Hematopoietic multipotent progenitor cell treated with erythropoietin and hydrocortisone succinate and interleukin-3 and kit ligand, for 15 days (in vitro differentiated cells): ENCODE measurements at regions not wholly inside any gene's neighbourhood (a gene's known extent, or its start where the extent isn't known, plus 50 kb on each side); places are given as distances from the start of the nearest gene placed in this dataset.
"Not testable (repeated sequence)": the region's sequence is repeated elsewhere in the genome, so short reads cannot be mapped to it uniquely, and the experiment has no call there.

Experiments
- DNase-seq: peaks from one replicate; pipeline ENCODE4 v3.0.0-alpha.2; 2015; ENCODE audit warnings: low spot score

DNA sequence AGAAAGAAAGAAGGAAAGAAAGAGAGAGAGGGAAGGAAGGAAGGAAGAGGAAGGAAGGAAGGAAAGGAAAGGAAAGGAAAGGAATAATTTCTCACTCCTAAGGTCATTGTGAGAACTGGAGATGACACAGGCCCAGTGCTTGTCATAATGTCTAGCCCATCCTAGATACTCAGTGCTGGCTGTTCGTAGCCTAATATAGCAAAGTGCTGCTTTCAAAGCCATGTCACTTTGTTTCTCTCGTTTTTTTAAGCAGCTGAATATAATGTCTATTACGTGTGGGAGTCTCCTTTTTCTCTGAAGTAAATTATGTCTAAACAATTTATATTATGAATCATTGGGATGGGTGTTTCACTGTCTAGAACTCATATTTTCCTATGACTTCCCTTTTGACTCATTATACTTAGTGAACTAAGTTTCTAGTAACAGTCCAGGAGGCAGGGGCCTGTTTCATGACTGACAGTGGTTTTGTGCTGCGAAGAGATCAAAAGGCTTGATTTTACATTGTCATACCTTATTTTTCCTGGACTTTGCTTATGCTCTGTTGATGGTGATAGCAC is 327.0 kb upstream of the ZFP42 start:
- no peak for DNase-seq

DNA sequence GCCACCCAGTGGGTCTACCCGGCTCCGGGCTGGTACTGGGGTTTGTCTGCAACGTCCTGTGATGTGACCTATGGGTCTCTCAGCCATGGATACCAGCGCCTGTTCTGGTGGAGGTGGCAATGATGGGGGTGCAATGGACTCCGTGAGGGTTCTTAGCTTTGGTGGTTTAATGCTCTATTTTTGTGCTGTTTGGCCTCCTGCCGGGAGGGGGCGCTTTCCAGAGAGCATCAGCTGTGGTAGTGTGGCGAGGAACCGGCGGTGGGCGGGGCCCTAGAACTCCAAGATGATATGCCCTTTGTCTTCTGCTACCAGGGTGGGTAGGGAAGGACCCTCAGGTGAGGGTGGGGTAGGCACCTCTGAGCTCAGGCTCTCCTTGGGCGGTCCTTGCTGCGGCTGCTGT is 324.1 kb upstream of the ZFP42 start:
- DNase-seq: not testable (repeated sequence)

DNA sequence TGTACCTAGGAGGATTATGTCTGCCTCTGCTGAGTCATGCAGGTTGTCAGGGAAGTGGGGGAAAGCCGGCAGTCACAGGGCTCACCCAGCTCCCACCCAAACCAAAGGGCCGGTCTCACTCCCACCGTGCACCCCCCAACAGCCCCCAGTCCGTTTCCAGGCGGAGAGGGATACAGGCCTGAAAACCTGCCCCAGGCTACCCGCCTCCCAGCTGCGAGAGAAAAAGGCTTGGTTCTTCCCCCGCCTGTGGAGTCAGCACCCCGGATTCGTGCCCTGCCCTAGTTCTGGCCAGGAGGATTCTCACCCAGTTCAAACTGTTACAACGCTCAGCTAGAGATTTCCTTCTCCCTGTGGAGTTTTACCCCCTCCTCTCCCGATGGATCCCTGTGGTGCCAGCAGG is 323.6 kb upstream of the ZFP42 start:
- not testable (repeated sequence) for DNase-seq

DNA sequence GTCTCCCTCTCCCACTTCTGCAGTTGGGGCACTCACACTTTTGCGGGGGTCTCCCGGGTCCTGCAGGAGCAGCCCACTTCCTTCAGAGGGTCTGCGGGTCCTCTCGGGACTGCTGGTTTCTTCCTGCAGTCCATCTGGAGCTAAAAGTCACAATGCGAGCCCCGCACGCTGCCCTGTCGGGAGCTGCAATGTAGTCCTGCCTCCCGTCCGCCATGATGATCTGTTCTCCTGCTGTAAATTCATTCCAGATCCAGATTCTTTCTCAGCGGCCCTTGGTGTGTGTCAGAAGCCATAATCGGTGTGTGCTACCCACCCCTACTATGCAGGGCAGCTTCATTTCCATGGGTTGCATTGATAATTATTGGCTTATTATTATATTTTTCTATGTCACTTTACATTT is 323.0 kb upstream of the ZFP42 start:
- DNase-seq: not testable (repeated sequence)

DNA sequence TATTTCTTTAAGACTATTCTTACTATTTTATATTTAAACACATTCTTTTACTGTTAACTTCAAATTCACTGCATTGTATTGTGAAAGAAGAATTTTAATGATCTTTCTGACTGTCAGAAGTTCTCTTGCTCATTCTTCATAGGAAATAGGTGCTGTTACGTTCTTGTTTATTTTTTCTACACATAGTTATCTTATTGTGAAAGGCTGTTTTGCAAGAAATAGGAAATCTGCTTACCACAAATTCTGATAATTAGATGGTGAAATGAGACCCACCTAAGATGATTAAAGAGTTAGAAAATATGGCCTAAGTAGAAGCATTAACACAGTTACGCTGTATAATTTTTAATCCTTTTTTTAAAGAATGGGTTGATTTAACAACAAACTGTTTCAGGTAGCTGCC is 316.1 kb upstream of the ZFP42 start:
- DNase-seq: no peak

DNA sequence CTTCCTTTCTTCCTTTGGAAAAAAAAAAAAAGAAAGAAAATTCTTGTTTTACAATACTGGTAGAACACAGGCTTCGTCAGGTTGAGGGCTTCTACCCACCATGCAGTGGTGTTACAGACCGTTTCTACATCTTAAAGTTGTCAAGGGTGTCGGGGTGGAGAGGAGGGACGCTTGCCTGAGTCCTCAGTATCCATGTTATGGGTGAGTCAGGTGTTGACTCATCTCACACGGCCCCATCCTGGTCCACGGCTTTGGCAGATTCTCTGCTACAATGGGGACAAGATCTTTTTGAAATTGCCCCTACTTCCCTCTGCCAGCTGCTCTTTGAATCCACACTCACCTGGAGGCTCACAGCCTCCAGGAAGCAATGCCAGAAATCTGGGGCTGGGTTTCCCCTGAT is 310.3 kb upstream of the ZFP42 start:
- DNase-seq: no peak

DNA sequence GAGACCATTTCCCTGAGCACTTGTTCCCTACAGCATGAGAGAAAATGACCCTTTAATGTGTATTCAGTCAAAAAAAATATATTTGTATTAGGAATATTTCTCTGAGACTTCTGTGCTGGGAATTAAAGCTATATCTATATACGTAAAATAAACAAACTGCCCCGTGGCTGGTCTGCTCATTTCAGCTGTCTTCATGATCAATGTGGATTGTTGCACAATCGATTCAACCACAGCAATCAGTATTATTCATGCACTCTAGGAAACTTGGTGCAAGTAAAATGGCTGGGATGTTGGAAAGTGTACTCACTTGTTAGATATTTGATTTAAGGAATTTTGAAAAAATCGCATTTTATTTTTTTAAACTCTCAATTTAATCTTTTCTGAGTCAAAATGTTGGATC is 307.9 kb upstream of the ZFP42 start:
- DNase-seq: no peak

DNA sequence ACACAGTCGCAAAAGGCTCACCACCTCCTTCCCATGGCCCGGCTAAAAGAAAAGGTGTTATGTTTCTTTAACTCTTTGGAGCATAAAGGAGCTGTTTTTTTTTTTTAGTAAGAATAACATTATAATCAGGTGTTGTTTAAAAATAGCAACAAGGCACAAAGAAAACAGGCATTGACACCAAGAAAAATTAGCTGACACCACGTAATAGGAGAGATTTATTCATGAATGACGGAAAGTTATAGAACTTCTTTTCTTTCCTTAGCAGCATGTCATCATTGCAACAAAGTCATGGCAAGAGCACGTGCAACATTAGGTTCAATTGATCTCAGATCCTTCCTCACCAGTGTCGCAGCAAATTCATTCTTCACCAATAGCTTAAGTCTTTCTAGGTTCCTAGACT is 302.9 kb upstream of the ZFP42 start:
- no peak for DNase-seq

DNA sequence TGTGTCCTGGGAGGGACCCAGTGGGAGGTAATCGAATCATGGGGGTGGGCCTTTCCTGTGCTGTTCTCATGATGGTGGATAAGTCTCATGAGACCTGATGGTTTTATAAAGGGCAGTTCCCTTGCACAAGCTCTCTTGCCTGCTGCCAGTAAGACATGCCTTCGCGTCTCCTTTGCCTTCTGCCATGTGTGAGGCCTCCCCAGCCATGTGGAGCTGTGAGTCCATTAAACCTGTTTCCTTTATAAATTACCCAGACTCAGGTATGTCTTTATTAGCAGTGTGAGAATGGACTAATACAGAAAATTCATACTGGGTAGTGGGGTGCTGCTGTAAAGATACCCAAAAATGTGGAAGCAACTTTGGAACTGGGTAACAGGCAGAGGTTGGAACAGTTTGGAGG is 300.0 kb upstream of the ZFP42 start:
- not testable (repeated sequence) for DNase-seq

DNA sequence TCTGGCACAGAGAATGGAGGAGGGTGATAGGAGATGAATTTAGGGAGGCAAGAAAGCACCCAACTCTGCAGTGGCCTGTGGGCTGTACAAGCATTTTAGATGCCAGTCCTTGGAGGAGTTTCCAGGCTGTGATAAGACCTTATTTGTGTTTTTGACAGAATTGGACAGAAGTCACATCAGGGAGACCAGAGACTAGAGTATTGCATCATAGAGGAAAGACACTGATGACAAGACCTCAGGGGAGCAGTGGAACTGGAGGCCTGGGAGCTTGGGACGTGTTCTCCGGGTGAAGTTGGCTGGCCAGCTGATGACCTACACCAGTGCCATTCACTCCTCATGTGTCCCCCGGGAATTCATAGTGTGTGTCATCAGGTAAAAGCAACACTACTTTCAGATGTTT is 284.0 kb upstream of the ZFP42 start:
- DNase-seq: no peak

DNA sequence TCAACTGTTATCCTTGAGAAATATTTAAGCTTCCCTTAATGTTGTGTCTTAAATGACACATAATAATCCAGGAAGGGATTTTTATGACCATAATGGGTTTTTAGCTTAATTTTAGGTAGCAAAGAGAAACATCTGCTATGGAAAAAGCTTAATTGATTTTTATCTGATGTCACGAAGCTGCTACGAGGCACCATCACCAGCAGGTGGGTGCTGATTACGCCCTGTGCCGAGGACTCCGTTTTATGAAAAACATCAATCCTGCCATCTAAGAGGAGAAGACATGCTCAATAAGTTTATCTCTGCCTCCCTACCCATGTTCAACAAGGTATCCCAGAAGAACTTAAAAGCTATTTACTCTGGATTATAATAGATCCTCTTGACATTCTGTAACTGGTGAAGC is 280.6 kb upstream of the ZFP42 start:
- DNase-seq: no peak

DNA sequence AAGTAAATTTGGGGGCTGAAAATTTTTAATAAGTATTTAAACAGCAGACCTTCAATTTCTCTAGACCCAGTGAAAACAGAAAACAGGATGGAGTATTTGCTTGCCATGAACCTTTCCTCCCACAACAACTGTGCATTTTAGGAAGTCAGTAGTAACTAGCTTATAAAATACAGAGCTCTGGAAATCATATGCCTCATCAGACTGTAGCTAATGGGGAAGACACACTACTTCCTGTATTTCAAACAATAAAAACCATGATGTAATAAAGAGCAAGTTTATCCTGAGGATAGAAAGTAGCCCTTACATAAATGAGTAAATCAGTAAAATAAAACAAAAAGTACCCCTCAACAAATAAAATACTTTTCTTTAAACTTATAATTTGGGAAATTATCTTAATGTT is 280.1 kb upstream of the ZFP42 start:
- no peak for DNase-seq

DNA sequence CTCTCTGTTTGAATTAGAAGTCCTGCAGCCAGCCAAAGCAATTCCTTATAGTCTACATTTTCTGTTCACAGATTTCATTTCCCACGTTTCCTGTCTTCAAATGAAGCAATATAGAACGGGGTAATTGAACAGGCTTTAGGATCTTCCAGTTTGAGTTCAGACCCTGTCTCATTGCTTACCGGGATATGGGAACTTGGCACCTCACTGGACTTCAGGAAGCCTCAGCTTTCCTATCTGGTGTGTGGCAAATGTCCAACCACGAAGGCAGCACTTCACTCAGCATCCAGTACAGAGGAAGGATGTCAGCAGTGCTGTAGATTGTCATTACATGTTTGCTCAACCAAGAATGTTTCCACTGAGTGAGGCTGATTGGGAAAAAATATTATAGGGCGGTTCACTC is 271.1 kb upstream of the ZFP42 start:
- DNase-seq: no peak

DNA sequence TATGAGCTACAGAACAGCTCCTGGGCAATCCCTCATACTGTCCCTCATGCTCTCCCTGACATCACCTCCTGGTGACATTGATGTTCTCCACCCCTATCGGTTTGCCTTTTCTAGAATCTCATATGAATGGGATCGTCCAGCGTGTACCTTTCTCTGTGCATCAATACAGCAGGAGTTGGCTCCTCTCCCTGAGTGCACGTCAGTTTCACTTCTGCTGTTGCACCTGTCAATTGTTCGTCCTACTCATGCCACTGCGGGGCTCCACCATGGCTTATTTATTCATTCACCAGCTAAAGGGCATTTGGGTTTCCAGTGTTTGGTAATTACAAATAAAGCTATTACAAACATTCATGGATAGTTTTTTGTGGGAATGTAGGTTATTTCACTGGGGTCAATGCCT is 269.1 kb upstream of the ZFP42 start:
- no peak for DNase-seq

DNA sequence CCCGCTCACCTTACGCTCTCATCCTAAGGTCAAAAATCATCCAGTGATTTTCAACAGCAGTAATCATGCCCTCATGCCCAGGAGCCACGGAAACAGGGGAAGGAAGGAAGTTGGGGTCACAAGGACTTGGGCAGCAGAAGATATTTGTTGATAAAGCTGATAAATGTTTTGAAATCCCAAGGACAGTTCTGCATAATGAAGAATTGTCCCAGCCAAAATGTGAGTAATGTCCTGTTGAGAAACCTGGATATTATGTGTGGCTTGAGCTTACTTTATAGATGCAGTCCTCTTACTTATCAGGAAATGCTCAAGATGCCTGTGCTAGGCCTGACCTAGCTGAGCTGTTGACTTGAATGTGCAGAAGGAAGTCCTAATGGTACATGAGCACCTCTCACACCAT is 263.0 kb upstream of the ZFP42 start:
- no peak for DNase-seq

DNA sequence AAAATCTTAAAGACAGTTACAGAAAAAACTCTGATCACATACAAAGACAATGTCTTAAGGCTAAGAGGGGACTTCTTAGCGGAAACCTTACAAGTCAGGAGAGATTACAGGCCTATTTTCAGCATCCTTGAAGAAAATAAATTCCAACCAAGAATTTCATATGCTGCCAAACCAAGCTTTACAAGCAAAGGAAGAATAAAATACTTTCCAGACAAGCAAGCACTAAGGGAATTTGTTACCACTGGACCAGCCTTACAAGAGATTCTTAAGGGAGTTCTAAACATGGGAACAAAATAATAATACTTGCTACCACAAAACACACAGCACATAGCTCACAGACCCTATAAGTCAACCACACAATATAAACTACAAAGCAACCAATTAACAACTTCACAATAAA is 255.8 kb upstream of the ZFP42 start:
- DNase-seq: no peak

DNA sequence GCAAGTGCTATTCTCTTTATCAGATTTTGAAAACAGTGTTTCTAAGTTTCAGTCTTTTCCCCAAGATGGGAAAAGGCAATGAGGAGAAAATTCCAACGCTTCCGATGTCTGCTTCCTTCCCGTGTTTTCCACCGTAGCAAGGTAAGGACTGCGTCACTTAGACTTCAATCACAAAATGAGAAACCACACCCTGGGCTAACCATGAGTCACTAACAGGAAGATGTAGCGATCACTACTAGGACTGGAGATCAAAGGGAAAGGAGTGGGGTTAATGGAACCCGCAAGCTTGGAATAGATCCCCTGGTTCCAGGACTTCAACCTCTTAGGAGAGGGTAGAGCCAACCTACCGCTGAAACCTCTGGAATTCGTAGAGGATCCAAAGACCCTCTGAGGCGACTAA is 250.7 kb upstream of the ZFP42 start:
- DNase-seq: no peak

DNA sequence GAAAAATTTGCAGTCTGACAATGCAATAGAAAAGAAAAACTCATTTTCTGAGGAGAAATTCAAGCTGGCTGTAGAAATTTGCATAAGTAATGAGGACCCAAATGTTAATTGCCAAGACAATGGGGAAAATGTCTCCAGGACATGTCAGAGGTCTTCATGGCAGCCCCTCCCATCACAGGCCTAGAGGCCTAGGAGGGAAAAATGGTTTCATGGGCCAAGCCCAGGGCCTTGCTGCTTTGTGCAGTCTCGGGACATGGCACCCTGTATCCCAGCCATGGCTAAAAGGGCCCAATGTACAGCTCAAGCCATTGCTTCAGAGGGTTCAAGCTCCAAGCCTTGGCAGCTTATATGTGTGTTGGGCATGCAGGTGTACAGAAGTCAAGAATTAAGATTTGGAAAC is 244.9 kb upstream of the ZFP42 start:
- DNase-seq: not testable (repeated sequence)

DNA sequence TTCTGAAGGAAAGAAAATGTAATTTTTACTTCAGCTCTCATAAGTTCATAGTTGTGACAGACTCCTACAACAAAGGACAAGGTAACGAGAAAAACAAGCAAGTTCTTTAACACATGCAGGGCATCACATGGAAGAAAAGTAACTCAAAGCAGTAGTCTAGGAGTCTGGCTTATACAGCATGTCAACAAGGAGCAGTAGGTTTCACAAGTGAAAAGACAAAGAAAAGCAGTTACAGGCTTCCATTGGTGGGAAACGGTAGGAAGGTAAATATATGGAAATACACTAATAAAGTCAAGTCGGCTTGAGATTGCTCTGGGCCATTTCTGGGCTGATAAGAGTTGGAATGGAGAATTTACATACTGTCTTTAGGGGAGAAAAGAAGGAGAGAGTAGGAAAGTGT is 228.4 kb upstream of the ZFP42 start:
- DNase-seq: no peak

DNA sequence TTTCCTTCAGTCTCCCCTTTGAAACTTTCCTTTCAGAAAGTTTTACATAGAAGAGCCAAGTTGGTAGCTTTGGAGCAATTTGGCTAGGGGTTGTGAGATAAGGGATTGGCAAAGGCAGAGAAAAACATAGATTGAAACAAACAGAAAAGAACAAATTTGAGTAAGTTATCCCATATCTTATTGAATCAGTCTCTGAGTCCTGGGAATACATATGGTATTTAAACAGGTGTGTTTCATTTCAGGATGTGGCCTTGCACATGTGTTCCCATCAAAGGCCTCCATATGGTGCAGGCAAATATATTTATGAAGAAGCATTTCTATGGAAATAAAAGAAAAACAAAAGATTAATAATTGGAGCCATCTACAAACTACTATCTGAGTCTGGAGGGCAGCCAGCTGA is 227.9 kb upstream of the ZFP42 start:
- no peak for DNase-seq

DNA sequence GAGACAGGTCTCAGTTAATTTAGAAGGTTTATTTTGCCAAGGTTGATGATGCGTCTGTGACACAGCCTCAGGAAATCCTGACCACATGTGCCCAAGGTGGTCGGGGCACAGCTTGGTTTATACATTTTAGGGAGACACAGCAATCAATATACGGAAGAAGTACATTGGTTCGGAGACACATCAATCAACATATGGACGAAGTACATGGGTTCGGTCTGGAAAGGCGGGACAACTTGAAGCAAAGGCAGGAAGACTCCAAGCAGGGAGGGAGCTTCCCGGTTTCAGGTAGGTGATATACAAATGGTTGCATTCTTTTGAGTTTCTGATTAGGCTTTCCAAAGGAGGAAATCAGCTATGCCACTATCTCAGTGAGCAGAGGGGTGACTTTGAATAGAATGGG is 225.2 kb upstream of the ZFP42 start:
- DNase-seq: no peak

DNA sequence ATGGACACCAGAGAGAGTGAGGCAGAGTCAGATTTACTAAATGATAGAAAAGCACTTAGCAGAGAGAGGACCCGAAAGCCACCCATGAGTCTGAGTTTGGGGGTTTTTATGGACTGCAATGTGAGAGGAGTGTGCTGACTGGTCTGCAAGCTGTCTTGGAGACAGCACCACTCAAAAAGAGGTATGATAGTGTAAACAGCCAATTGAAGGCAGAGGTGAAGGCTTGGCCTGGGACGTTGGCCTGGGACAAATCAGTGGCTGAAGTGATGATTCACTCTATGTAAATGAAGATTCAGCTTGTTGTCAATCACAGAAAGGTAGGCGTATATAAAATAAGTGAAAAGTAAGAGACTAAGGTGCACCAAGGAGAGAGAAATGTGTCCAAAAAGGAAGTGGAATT is 217.6 kb upstream of the ZFP42 start:
- DNase-seq: no peak

DNA sequence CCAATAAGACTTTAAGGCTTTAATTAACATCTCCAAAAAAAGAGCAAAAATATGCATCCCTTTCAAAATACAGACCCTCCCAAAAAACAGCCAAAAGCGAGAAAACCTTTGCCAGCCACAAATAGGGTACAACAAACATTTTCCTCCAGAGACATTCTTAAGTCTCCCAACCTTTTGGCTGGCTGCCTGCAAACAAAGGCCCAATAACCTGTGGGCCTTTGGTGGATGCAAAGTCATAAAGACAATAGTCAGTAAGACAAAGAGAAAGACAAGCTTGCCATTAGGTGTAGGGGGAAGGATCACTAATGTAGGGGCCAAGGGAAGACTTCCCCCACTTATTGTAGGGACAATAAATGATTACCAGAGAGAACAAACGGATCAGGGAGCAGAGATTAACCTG is 215.5 kb upstream of the ZFP42 start:
- DNase-seq: no peak

DNA sequence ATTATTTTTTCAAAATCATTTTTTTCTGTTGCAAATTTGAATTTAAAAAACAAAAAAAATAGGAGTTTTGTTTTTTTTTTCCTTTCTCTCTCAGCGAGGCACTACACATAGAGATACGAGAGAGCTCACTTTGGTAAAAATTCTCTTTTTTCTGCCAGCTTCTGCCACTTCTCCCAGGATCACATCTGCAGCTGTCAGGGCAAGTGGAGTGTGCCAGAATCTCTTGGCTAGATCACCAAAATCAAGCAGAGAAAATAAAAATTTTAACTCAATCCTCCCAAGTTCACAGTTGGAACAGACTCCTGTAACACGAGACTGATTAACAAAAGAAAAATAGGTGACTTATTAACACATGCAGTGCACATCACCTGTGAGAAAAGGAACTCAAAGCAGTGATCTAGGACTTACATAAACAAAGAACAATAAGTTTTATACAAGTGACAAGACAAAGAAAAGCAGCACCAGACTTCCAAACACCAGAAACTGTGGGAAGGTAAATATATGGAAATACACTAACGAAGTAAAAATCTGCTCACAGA is 213.2 kb upstream of the ZFP42 start:
- DNase-seq: no peak

DNA sequence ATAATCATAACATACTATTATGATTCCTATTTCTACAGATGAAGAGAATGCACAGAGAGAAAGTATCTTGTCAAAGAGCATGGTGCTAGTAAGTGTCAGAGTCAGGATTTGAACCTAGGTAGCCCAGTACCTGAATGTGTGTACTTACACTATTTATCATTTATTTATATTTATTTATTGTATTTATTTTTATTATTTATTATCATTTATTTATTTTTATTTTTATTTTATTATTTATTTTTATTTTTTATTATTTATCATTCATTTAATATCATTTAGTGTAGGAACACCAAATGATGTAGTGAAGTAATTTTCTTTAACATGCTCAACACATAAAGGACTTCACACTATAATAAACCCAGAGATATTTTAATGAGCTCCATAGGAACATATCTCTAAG is 209.4 kb upstream of the ZFP42 start:
- DNase-seq: no peak
